Fibroblast of gingiva (primary cell): ENCODE measurements at regions not wholly inside any gene's neighbourhood (a gene's known extent, or its start where the extent isn't known, plus 50 kb on each side); places are given as distances from the start of the nearest gene placed in this dataset.

Experiments used
- DNase-seq: peaks from one replicate; pipeline ENCODE4 v3.0.0-alpha.2; 2011; ENCODE audit warnings: low read depth

GRCh38 chr4:120977435-120977997 lies 55.0 kb upstream of the PRDM5 start:
- peak; percentile 68 for DNase-seq

- no peak for DNase-seq
These were observed 50.7 kb upstream of the PRDM5 start for GRCh38 chr4:120973207-120973606.
